ENCODE measurements at regions not wholly inside any gene's neighbourhood (a gene's known extent, or its start where the extent isn't known, plus 50 kb on each side); places are given as distances from the start of the nearest gene placed in this dataset.
A peak's percentile ranks its signal among the peaks of the same experiment; 100 is the strongest.
"Not testable (repeated sequence)": the region's sequence is repeated elsewhere in the genome, so short reads cannot be mapped to it uniquely, and the experiment has no call there.

GRCh38 chr6:78629154-78629721 lies 238.1 kb upstream of the IRAK1BP1 start:
- H3K9ac ChIP-seq, result no peak overlapping the region
- peak overlapping the region; percentile 53 for H3K4me3 ChIP-seq (ENCODE audit: low read depth, low read length)
- H3K36me3 ChIP-seq (ENCODE audit: control insufficient read depth, insufficient read depth, low read length), result no peaks in the 10 kb centered on the region
- H3K4me2 ChIP-seq (ENCODE audit: low read length), result peak overlapping the region; percentile 83
- no peaks in the 10 kb centered on the region for H3K9me3 ChIP-seq (ENCODE audit: control insufficient read depth, low read length)
- no peaks in the 10 kb centered on the region for H3K27me3 ChIP-seq (ENCODE audit: control insufficient read depth, insufficient read depth, low read length)
- no peaks in the 10 kb centered on the region for H3K79me2 ChIP-seq
- TF ChIP-seq, protein P1, sequence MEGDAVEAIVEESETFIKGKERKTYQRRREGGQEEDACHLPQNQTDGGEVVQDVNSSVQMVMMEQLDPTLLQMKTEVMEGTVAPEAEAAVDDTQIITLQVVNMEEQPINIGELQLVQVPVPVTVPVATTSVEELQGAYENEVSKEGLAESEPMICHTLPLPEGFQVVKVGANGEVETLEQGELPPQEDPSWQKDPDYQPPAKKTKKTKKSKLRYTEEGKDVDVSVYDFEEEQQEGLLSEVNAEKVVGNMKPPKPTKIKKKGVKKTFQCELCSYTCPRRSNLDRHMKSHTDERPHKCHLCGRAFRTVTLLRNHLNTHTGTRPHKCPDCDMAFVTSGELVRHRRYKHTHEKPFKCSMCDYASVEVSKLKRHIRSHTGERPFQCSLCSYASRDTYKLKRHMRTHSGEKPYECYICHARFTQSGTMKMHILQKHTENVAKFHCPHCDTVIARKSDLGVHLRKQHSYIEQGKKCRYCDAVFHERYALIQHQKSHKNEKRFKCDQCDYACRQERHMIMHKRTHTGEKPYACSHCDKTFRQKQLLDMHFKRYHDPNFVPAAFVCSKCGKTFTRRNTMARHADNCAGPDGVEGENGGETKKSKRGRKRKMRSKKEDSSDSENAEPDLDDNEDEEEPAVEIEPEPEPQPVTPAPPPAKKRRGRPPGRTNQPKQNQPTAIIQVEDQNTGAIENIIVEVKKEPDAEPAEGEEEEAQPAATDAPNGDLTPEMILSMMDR (IDR thresholded peaks at IDR 0.05), result no peak
- H3K4me1 ChIP-seq, result no peaks in the 10 kb centered on the region
- H3K27ac ChIP-seq, result no peak overlapping the region
- H2AFZ ChIP-seq, result peak overlapping the region; percentile 68

GRCh38 chr6:78629836-78630235 lies 237.5 kb upstream of the IRAK1BP1 start:
- Histone ChIP-seq H3K9me3 (ENCODE audit: control insufficient read depth, low read length) (no peaks in the 10 kb centered on the region), H3K4me3 (ENCODE audit: low read depth, low read length) (peak overlapping the region; percentile 53), H3K4me2 (ENCODE audit: low read length) (peak overlapping the region; percentile 83), H2AFZ (peak overlapping the region; percentile 68), H3K27ac (no peak overlapping the region), H3K79me2 (no peaks in the 10 kb centered on the region), H3K36me3 (ENCODE audit: control insufficient read depth, insufficient read depth, low read length) (no peaks in the 10 kb centered on the region), H3K9ac (no peak overlapping the region), H3K4me1 (no peaks in the 10 kb centered on the region), H3K27me3 (ENCODE audit: control insufficient read depth, insufficient read depth, low read length) (no peaks in the 10 kb centered on the region)
- TF ChIP-seq, protein P1 (IDR thresholded peaks at IDR 0.05), result no peak

DNA sequence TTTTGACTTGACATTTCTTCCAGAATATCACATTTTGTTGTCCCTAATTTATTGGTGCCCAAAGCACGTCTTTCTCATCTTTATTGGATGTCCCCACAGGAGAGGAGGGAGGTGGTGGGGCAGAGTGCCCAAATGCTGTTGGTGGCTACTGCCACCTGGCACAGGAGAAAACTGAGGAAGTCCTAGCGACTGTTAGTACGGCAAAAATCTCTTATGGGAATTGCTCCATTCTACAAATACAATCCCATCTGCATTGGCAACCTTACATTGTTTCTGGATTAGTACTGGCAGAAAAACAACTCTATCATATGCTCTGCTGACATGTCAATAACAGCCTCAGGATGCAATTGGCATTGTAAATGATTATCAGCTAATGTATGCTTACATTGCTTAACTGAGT lies 235.4 kb upstream of the IRAK1BP1 start:
- Histone ChIP-seq H3K4me1 (no peaks in the 10 kb centered on the region), H3K4me3 (ENCODE audit: low read depth, low read length) (no peak overlapping the region), H2AFZ (no peak overlapping the region), H3K79me2 (no peaks in the 10 kb centered on the region), H3K36me3 (ENCODE audit: control insufficient read depth, insufficient read depth, low read length) (no peaks in the 10 kb centered on the region), H3K9ac (no peak overlapping the region), H3K27ac (no peak overlapping the region), H3K27me3 (ENCODE audit: control insufficient read depth, insufficient read depth, low read length) (no peaks in the 10 kb centered on the region), H3K9me3 (ENCODE audit: control insufficient read depth, low read length) (no peaks in the 10 kb centered on the region), H3K4me2 (ENCODE audit: low read length) (no peak overlapping the region)
- TF ChIP-seq, protein P1 (IDR thresholded peaks at IDR 0.05), result no peak

- H3K4me1 ChIP-seq, result no peaks in the 10 kb centered on the region
Observed at GRCh38 chr6:78639111-78640110, 227.9 kb upstream of the IRAK1BP1 start.

GRCh38 chr6:78643976-78644375 lies 223.4 kb upstream of the IRAK1BP1 start:
- H3K79me2 ChIP-seq; H3K4me1 ChIP-seq; H3K9ac ChIP-seq; H3K27ac ChIP-seq; H2AFZ ChIP-seq; H3K27me3 ChIP-seq (ENCODE audit: control insufficient read depth, insufficient read depth, low read length); H3K4me3 ChIP-seq (ENCODE audit: low read depth, low read length); H3K36me3 ChIP-seq (ENCODE audit: control insufficient read depth, insufficient read depth, low read length); H3K9me3 ChIP-seq (ENCODE audit: control insufficient read depth, low read length); H3K4me2 ChIP-seq (ENCODE audit: low read length): not testable (repeated sequence)

More at GRCh38 chr6:78639111-78640110, 227.9 kb upstream of the IRAK1BP1 start:
- Histone ChIP-seq H3K27ac (no peak overlapping the region), H3K4me2 (ENCODE audit: low read length) (no peak overlapping the region), H3K9me3 (ENCODE audit: control insufficient read depth, low read length) (no peaks in the 10 kb centered on the region), H3K27me3 (ENCODE audit: control insufficient read depth, insufficient read depth, low read length) (no peaks in the 10 kb centered on the region), H3K79me2 (no peaks in the 10 kb centered on the region), H3K4me3 (ENCODE audit: low read depth, low read length) (no peak overlapping the region), H2AFZ (no peak overlapping the region), H3K36me3 (ENCODE audit: control insufficient read depth, insufficient read depth, low read length) (no peaks in the 10 kb centered on the region), H3K9ac (no peak overlapping the region)
- TF ChIP-seq, protein P1 (IDR thresholded peaks at IDR 0.05), result no peak

GRCh38 chr6:78646542-78647415 lies 220.6 kb upstream of the IRAK1BP1 start:
- H3K27me3 ChIP-seq (ENCODE audit: control insufficient read depth, insufficient read depth, low read length); H3K27ac ChIP-seq; H3K4me3 ChIP-seq (ENCODE audit: low read depth, low read length); H3K9me3 ChIP-seq (ENCODE audit: control insufficient read depth, low read length); H3K4me1 ChIP-seq; H3K79me2 ChIP-seq; H3K4me2 ChIP-seq (ENCODE audit: low read length); H3K9ac ChIP-seq; H2AFZ ChIP-seq; H3K36me3 ChIP-seq (ENCODE audit: control insufficient read depth, insufficient read depth, low read length): not testable (repeated sequence)

DNA sequence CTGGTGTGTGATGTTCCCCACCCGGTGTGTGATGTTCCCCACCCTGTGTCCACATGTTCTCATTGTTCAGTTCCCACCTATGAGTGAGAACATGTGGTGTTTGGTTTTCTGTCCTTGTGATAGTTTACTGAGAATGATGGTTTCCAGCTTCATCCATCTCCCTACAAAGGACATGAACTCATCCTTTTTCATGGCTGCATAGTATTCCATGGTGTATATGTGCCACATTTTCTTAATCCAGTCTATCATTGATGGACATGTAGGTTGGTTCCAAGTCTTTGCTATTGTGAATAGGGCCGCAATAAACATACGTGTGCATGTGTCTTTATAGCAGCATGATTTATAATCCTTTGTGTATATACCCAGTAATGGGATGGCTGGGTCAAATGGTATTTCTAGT lies 201.5 kb upstream of the IRAK1BP1 start:
- H3K27me3 ChIP-seq (ENCODE audit: control insufficient read depth, insufficient read depth, low read length); H3K4me3 ChIP-seq (ENCODE audit: low read depth, low read length); H2AFZ ChIP-seq; H3K9ac ChIP-seq; H3K9me3 ChIP-seq (ENCODE audit: control insufficient read depth, low read length); H3K4me2 ChIP-seq (ENCODE audit: low read length); H3K4me1 ChIP-seq; H3K79me2 ChIP-seq; H3K27ac ChIP-seq; H3K36me3 ChIP-seq (ENCODE audit: control insufficient read depth, insufficient read depth, low read length): not testable (repeated sequence)
